ENCODE measurements at regions not wholly inside any gene's neighbourhood (a gene's known extent, or its start where the extent isn't known, plus 50 kb on each side); places are given as distances from the start of the nearest gene placed in this dataset.

DNA sequence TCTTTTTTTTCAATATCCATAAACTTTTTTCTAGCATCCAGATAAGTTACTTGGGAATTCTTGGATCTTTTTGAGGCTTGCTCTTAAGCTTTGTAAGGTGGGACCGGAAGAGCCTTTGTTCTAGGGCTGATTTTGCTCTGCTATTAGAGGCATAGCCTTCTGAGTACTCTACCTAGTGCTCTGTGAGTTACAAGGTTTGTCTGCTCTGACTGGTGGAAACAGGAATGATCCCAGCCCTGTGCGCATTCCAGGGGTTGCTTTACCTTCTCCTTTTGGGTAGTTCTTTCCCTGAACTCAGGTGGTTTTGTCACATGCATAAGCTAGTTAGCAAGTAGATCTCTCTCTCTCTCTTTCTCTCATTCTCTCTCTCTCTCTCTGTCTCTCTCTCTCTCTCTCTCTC lies 180.8 kb upstream of the PCSK5 start:
- ChIA-PET CTCF (interaction anchor here (1.6 kb wide), 1 partner anchor 13 kb away, joined by 3 read pairs; no protein-coding TSS in a partner anchor), POLR2A (no interaction called here)
- no peak for TF ChIP-seq ZSCAN23 (tag by site-specific recombination; IDR thresholded peaks at IDR 0.05)
- TF ChIP-seq, protein P1, sequence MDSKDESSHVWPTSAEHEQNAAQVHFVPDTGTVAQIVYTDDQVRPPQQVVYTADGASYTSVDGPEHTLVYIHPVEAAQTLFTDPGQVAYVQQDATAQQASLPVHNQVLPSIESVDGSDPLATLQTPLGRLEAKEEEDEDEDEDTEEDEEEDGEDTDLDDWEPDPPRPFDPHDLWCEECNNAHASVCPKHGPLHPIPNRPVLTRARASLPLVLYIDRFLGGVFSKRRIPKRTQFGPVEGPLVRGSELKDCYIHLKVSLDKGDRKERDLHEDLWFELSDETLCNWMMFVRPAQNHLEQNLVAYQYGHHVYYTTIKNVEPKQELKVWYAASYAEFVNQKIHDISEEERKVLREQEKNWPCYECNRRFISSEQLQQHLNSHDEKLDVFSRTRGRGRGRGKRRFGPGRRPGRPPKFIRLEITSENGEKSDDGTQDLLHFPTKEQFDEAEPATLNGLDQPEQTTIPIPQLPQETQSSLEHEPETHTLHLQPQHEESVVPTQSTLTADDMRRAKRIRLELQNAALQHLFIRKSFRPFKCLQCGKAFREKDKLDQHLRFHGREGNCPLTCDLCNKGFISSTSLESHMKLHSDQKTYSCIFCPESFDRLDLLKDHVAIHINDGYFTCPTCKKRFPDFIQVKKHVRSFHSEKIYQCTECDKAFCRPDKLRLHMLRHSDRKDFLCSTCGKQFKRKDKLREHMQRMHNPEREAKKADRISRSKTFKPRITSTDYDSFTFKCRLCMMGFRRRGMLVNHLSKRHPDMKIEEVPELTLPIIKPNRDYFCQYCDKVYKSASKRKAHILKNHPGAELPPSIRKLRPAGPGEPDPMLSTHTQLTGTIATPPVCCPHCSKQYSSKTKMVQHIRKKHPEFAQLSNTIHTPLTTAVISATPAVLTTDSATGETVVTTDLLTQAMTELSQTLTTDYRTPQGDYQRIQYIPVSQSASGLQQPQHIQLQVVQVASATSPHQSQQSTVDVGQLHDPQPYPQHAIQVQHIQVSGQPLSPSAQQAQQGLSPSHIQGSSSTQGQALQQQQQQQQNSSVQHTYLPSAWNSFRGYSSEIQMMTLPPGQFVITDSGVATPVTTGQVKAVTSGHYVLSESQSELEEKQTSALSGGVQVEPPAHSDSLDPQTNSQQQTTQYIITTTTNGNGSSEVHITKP (tag by site-specific recombination; IDR thresholded peaks at IDR 0.05), result no peak
- no peak for TF ChIP-seq TCF7L2 (IDR thresholded peaks at IDR 0.05; ENCODE audit: borderline replicate concordance, low read depth, low read length)
- no peak overlapping the region for H3K4me3 ChIP-seq (ENCODE audit: low read depth, low read length)
- no peak overlapping the region for H3K27ac ChIP-seq (ENCODE audit: extremely low read depth, low read depth, low read length)
- no peaks in the 10 kb centered on the region for H3K36me3 ChIP-seq (ENCODE audit: control insufficient read depth in 2 of 2, insufficient read depth in 1 of 2, low read length in 2 of 2)
- no peaks in the 10 kb centered on the region for H3K9me3 ChIP-seq (ENCODE audit: control insufficient read depth, insufficient read depth, low read depth, low read length)
- H3K4me1 ChIP-seq (ENCODE audit: control insufficient read depth, insufficient read depth, low read length), result 0 out of 2 replicates have a peak, but pooled peaks cover 3% of the 10 kb centered on the region

DNA sequence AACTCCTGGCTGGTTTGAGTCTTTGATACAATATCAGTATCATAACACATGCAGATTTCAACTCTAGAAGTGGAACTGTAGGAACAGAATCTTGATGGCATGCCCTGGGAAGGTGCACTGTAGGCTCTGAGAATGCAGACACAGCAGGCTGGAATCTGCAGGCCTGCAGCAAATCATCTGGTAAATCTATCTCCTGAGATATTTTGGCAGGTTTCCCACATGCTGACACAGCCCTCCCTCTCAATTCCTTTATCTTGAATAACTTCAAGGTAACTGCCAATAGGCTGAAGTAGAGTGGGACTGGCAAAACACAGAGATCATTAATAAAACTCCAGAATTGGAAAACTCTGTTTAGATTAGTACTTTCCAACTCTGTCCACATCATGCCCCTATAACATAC lies 177.8 kb upstream of the PCSK5 start:
- no peaks in the 10 kb centered on the region for H3K9me3 ChIP-seq (ENCODE audit: control insufficient read depth, insufficient read depth, low read depth, low read length)
- 0 out of 2 replicates have a peak, but pooled peaks cover 3% of the 10 kb centered on the region for H3K4me1 ChIP-seq (ENCODE audit: control insufficient read depth, insufficient read depth, low read length)
- ChIA-PET POLR2A (no interaction called here), CTCF (interaction anchor here (0.6 to 0.7 kb wide), 3 partner anchors 13 to 1067 kb away, joined by 3 to 4 read pairs (median 3); no protein-coding TSS in a partner anchor)
- H3K36me3 ChIP-seq (ENCODE audit: control insufficient read depth in 2 of 2, insufficient read depth in 1 of 2, low read length in 2 of 2), result no peaks in the 10 kb centered on the region
- no peak overlapping the region for H3K4me3 ChIP-seq (ENCODE audit: low read depth, low read length)
- no peak overlapping the region for H3K27ac ChIP-seq (ENCODE audit: extremely low read depth, low read depth, low read length)
- no peak for TF ChIP-seq ZEB2 (tag by site-specific recombination; IDR thresholded peaks at IDR 0.05)
- TF ChIP-seq, protein P1 (tag by site-specific recombination; IDR thresholded peaks at IDR 0.05), result no peak
- TF ChIP-seq ZNF23 (tag by site-specific recombination; IDR thresholded peaks at IDR 0.05; ENCODE audit: borderline replicate concordance), result no peak
- no peak for TF ChIP-seq ZNF776 (tag by site-specific recombination; IDR thresholded peaks at IDR 0.05; ENCODE audit: borderline replicate concordance)
- no peak for TF ChIP-seq ZXDB (tag by site-specific recombination; IDR thresholded peaks at IDR 0.05)
- no peak for TF ChIP-seq ZNF19 (tag by site-specific recombination; IDR thresholded peaks at IDR 0.05; ENCODE audit: low read depth)
- TF ChIP-seq GFI1B (tag by site-specific recombination; IDR thresholded peaks at IDR 0.05), result no peak
- no peak for TF ChIP-seq ZNF184 (tag by site-specific recombination; IDR thresholded peaks at IDR 0.05)

DNA sequence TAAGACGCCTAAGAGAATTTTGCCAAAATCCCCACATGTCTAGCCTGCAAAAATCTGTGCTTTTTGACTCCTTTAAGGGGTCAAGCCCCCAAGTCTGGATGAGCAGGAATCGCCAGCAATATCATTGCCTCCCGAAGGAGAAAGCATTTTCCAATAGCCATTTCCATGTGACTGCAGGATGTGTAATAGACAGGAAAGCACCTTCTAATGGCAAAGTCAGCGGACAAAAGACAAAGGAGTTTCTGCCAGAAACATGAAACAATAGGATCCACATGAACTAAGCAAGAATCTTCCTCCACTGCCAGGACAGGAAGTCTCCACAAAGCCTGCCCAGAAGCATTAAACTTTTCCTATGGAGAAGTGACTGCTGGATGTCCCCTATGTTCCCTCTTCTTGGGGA lies 177.1 kb upstream of the PCSK5 start:
- ChIA-PET CTCF (no interaction called here), POLR2A (no interaction called here)
- Histone ChIP-seq H3K9me3 (ENCODE audit: control insufficient read depth, insufficient read depth, low read depth, low read length) (no peaks in the 10 kb centered on the region), H3K36me3 (ENCODE audit: control insufficient read depth in 2 of 2, insufficient read depth in 1 of 2, low read length in 2 of 2) (no peaks in the 10 kb centered on the region), H3K4me3 (ENCODE audit: low read depth, low read length) (no peak overlapping the region), H3K27ac (ENCODE audit: extremely low read depth, low read depth, low read length) (no peak overlapping the region), H3K4me1 (ENCODE audit: control insufficient read depth, insufficient read depth, low read length) (0 out of 2 replicates have a peak, but pooled peaks cover 3% of the 10 kb centered on the region)
- TF ChIP-seq, protein P2, sequence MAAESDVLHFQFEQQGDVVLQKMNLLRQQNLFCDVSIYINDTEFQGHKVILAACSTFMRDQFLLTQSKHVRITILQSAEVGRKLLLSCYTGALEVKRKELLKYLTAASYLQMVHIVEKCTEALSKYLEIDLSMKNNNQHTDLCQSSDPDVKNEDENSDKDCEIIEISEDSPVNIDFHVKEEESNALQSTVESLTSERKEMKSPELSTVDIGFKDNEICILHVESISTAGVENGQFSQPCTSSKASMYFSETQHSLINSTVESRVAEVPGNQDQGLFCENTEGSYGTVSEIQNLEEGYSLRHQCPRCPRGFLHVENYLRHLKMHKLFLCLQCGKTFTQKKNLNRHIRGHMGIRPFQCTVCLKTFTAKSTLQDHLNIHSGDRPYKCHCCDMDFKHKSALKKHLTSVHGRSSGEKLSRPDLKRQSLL (tag by site-specific recombination; IDR thresholded peaks at IDR 0.05), result no peak
- TF ChIP-seq, protein P3, sequence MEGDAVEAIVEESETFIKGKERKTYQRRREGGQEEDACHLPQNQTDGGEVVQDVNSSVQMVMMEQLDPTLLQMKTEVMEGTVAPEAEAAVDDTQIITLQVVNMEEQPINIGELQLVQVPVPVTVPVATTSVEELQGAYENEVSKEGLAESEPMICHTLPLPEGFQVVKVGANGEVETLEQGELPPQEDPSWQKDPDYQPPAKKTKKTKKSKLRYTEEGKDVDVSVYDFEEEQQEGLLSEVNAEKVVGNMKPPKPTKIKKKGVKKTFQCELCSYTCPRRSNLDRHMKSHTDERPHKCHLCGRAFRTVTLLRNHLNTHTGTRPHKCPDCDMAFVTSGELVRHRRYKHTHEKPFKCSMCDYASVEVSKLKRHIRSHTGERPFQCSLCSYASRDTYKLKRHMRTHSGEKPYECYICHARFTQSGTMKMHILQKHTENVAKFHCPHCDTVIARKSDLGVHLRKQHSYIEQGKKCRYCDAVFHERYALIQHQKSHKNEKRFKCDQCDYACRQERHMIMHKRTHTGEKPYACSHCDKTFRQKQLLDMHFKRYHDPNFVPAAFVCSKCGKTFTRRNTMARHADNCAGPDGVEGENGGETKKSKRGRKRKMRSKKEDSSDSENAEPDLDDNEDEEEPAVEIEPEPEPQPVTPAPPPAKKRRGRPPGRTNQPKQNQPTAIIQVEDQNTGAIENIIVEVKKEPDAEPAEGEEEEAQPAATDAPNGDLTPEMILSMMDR (tag by site-specific recombination; IDR thresholded peaks at IDR 0.05), result no peak
- TF ChIP-seq ZNF837 (tag by site-specific recombination; IDR thresholded peaks at IDR 0.05), result no peak
- TF ChIP-seq ZNF677 (tag by site-specific recombination; IDR thresholded peaks at IDR 0.05), result no peak
- TF ChIP-seq, protein P4, sequence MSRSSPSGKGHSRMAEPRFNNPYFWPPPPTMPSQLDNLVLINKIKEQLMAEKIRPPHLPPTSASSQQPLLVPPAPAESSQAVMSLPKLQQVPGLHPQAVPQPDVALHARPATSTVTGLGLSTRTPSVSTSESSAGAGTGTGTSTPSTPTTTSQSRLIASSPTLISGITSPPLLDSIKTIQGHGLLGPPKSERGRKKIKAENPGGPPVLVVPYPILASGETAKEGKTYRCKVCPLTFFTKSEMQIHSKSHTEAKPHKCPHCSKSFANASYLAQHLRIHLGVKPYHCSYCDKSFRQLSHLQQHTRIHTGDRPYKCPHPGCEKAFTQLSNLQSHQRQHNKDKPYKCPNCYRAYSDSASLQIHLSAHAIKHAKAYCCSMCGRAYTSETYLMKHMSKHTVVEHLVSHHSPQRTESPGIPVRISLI (tag by site-specific recombination; IDR thresholded peaks at IDR 0.05), result no peak
- TF ChIP-seq GLIS2 (tag by site-specific recombination; IDR thresholded peaks at IDR 0.05), result no peak

All from HEK293 (cell line).